ENCODE measurements at regions not wholly inside any gene's neighbourhood (a gene's known extent, or its start where the extent isn't known, plus 50 kb on each side); places are given as distances from the start of the nearest gene placed in this dataset.

DNA sequence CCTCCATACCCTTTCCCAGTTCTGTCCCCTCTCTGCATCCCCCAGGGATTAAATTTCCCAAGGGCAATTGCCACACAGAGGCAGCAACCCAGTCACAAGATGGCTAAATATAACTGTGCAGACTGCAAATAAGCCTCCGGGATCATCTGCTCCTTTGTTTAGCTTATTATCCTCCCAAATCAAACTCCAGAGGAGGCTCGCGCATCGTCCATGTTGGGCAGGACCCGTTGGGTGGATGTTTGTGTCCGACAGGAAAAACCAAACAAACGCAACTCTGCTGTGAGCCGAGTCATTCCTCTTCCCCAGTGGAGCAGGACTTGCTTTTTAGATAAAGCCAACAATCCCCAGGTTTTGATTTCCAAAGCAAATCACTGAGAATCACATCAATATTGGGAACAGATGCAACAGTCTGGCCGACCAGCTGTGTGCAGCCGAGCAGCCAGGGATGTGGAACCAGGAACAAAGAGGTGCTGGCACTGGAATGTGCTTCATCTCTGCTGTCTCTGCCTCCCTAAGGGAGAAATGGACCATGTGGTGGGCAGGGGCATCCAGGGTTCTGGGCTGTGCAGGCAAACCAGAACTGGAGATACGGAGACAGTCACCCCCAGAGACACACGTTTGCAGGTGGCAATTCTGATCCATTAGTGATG lies 89.8 kb downstream of the PTTG1 start:
- DNase-seq, result no peak

All from fibroblast of skin of right quadriceps (primary cell).